HUES64 (cell line): ENCODE measurements at regions not wholly inside any gene's neighbourhood (a gene's known extent, or its start where the extent isn't known, plus 50 kb on each side); places are given as distances from the start of the nearest gene placed in this dataset.

Experiments used
- H3K27ac ChIP-seq: 2 replicates; pipeline ENCODE4 v1.7.0; 2013; ENCODE audit warnings: low read depth, low read length, inconsistent platforms
- H3K27me3 ChIP-seq: 2 replicates; pipeline ENCODE4 v1.6.1; 2013; ENCODE audit warnings: mild to moderate bottlenecking, low read length; ENCODE audit not compliant: insufficient read depth
- H3K36me3 ChIP-seq: 2 replicates; pipeline ENCODE4 v1.6.1; 2013; ENCODE audit warnings: mild to moderate bottlenecking, low read length; ENCODE audit not compliant: insufficient read depth
- H3K4me1 ChIP-seq: 2 replicates; pipeline ENCODE4 v1.6.1; 2013; ENCODE audit warnings: mild to moderate bottlenecking, low read length, moderate library complexity; ENCODE audit not compliant: insufficient read depth
- H3K4me3 ChIP-seq: 2 replicates; pipeline ENCODE4 v1.5.1; 2013; ENCODE audit warnings: mild to moderate bottlenecking, low read length, moderate library complexity
- H3K9ac ChIP-seq: 2 replicates; pipeline ENCODE4 v1.6.1; 2013; ENCODE audit warnings: mild to moderate bottlenecking, low read depth, low read length
- H3K9me3 ChIP-seq: 2 replicates; pipeline ENCODE4 v1.6.1; 2013; ENCODE audit warnings: low read depth, low read length; ENCODE audit not compliant: insufficient read depth
- WGBS: fragments of 150-250, 120-280 bp; methylation state at CpG from one replicate; pipeline ENCODE4 v1.1.7; 2013; ENCODE audit warnings: missing lambda C conversion rate; 5-methylcytosine and 5-hydroxymethylcytosine counted together

GRCh38 chr10:107749235-107749634, 584.7 kb upstream of the SORCS1 start:
- Histone ChIP-seq H3K4me3 (no peak overlapping the region), H3K27ac (no peak overlapping the region), H3K36me3 (no peaks in the 10 kb centered on the region), H3K27me3 (no peaks in the 10 kb centered on the region), H3K9me3 (no peaks in the 10 kb centered on the region), H3K9ac (no peak overlapping the region), H3K4me1 (no peaks in the 10 kb centered on the region)
- no CpG with 5 or more reads among the region's 3 CpGs for WGBS

GRCh38 chr10:107747851-107748250, 583.3 kb upstream of the SORCS1 start:
- H3K9me3 ChIP-seq = no peaks in the 10 kb centered on the region
- no peaks in the 10 kb centered on the region for H3K4me1 ChIP-seq
- H3K27me3 ChIP-seq = no peaks in the 10 kb centered on the region
- no peak overlapping the region for H3K4me3 ChIP-seq
- H3K27ac ChIP-seq = no peak overlapping the region
- no peak overlapping the region for H3K9ac ChIP-seq
- H3K36me3 ChIP-seq = no peaks in the 10 kb centered on the region

GRCh38 chr10:107741971-107742370, 577.5 kb upstream of the SORCS1 start:
- no peaks in the 10 kb centered on the region for H3K9me3 ChIP-seq
- H3K36me3 ChIP-seq = no peaks in the 10 kb centered on the region
- no peak overlapping the region for H3K9ac ChIP-seq
- WGBS = 98% methylated on average over 3 of the region's 3 CpGs
- no peaks in the 10 kb centered on the region for H3K27me3 ChIP-seq
- H3K27ac ChIP-seq = no peak overlapping the region
- no peak overlapping the region for H3K4me3 ChIP-seq
- H3K4me1 ChIP-seq = no peaks in the 10 kb centered on the region

GRCh38 chr10:107740962-107741690, 576.6 kb upstream of the SORCS1 start:
- Histone ChIP-seq H3K9me3 (no peaks in the 10 kb centered on the region), H3K36me3 (no peaks in the 10 kb centered on the region), H3K27me3 (no peaks in the 10 kb centered on the region), H3K9ac (no peak overlapping the region), H3K4me1 (no peaks in the 10 kb centered on the region), H3K4me3 (no peak overlapping the region), H3K27ac (no peak overlapping the region)
- WGBS = 94% methylated on average over 4 of the region's 4 CpGs

- no CpG with 5 or more reads among the region's 3 CpGs for WGBS
- H3K27ac ChIP-seq = no peak overlapping the region
- H3K9me3 ChIP-seq = no peaks in the 10 kb centered on the region
- H3K27me3 ChIP-seq = no peaks in the 10 kb centered on the region
- H3K36me3 ChIP-seq = no peaks in the 10 kb centered on the region
- no peak overlapping the region for H3K9ac ChIP-seq
- H3K4me1 ChIP-seq = no peaks in the 10 kb centered on the region
- H3K4me3 ChIP-seq = no peak overlapping the region
Observed at GRCh38 chr10:107739951-107740350, 575.4 kb upstream of the SORCS1 start.

GRCh38 chr10:107733328-107734130, 569.0 kb upstream of the SORCS1 start:
- Histone ChIP-seq H3K4me1 (no peaks in the 10 kb centered on the region), H3K27me3 (no peaks in the 10 kb centered on the region), H3K4me3 (no peak overlapping the region), H3K9me3 (no peaks in the 10 kb centered on the region), H3K36me3 (no peaks in the 10 kb centered on the region), H3K27ac (no peak overlapping the region), H3K9ac (no peak overlapping the region)
- WGBS = 94% methylated on average over 1 of the region's 2 CpGs

GRCh38 chr10:107732045-107732444, 567.5 kb upstream of the SORCS1 start:
- H3K9ac ChIP-seq = no peak overlapping the region
- no peaks in the 10 kb centered on the region for H3K4me1 ChIP-seq
- H3K27ac ChIP-seq = no peak overlapping the region
- no peak overlapping the region for H3K4me3 ChIP-seq
- no peaks in the 10 kb centered on the region for H3K9me3 ChIP-seq
- no peaks in the 10 kb centered on the region for H3K36me3 ChIP-seq
- no peaks in the 10 kb centered on the region for H3K27me3 ChIP-seq
- 94% methylated on average over 7 of the region's 7 CpGs for WGBS

- H3K27me3 ChIP-seq = no peaks in the 10 kb centered on the region
- no peak overlapping the region for H3K4me3 ChIP-seq
- WGBS = 95% methylated on average over 5 of the region's 5 CpGs
- no peaks in the 10 kb centered on the region for H3K36me3 ChIP-seq
- H3K4me1 ChIP-seq = no peaks in the 10 kb centered on the region
- H3K27ac ChIP-seq = no peak overlapping the region
- H3K9ac ChIP-seq = no peak overlapping the region
- H3K9me3 ChIP-seq = no peaks in the 10 kb centered on the region
Observed at GRCh38 chr10:107728807-107729206, 564.3 kb upstream of the SORCS1 start.

- Histone ChIP-seq H3K4me1 (no peaks in the 10 kb centered on the region), H3K27ac (no peak overlapping the region), H3K9me3 (no peaks in the 10 kb centered on the region), H3K4me3 (no peak overlapping the region), H3K27me3 (no peaks in the 10 kb centered on the region), H3K36me3 (no peaks in the 10 kb centered on the region), H3K9ac (no peak overlapping the region)
- 95% methylated on average over 2 of the region's 2 CpGs for WGBS
Observed at GRCh38 chr10:107727767-107728317, 563.3 kb upstream of the SORCS1 start.

GRCh38 chr10:107718864-107719263, 554.4 kb upstream of the SORCS1 start:
- Histone ChIP-seq H3K9me3 (no peaks in the 10 kb centered on the region), H3K4me3 (no peak overlapping the region), H3K9ac (no peak overlapping the region), H3K27ac (no peak overlapping the region), H3K4me1 (no peaks in the 10 kb centered on the region), H3K36me3 (no peaks in the 10 kb centered on the region), H3K27me3 (no peaks in the 10 kb centered on the region)
- 96% methylated on average over 4 of the region's 4 CpGs for WGBS

- 98% methylated on average over 2 of the region's 2 CpGs for WGBS
- Histone ChIP-seq H3K9ac (no peak overlapping the region), H3K4me3 (no peak overlapping the region), H3K27me3 (no peaks in the 10 kb centered on the region), H3K9me3 (no peaks in the 10 kb centered on the region), H3K4me1 (no peaks in the 10 kb centered on the region), H3K27ac (no peak overlapping the region), H3K36me3 (no peaks in the 10 kb centered on the region)
Observed at GRCh38 chr10:107717046-107717445, 552.5 kb upstream of the SORCS1 start.
